Left forelimb (tissue), 1 donor: ENCODE measurements at regions not wholly inside any gene's neighbourhood (a gene's known extent, or its start where the extent isn't known, plus 50 kb on each side); places are given as distances from the start of the nearest gene placed in this dataset.
A peak's percentile ranks its signal among the peaks of the same experiment; 100 is the strongest.
"Not testable (repeated sequence)": the region's sequence is repeated elsewhere in the genome, so short reads cannot be mapped to it uniquely, and the experiment has no call there.

Experiments used
- DNase-seq: peaks from one replicate; pipeline ENCODE4 v3.0.0-alpha.2; 2018; ENCODE audit warnings: low spot score

DNA sequence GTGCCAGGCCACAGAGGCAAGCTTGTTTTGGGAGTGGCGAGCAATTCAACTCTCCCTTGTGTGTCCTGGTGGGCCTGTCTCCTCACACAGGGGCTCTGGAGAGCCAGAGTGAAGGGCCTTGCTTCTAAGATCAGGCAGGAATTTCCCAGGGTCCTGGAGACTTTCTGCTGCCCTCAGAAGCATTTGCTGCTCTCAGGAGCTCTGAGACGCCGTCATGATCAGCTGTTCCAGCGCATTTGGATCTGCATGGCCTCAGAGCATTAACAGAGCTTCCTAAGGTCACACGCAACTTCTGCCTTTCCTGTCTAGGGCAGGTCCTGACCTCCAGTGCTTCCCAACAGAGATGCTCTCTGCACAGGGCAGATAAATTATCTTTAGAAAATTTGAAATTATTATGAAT is 52.2 kb upstream of the C10orf90 start:
- no peak for DNase-seq

DNA sequence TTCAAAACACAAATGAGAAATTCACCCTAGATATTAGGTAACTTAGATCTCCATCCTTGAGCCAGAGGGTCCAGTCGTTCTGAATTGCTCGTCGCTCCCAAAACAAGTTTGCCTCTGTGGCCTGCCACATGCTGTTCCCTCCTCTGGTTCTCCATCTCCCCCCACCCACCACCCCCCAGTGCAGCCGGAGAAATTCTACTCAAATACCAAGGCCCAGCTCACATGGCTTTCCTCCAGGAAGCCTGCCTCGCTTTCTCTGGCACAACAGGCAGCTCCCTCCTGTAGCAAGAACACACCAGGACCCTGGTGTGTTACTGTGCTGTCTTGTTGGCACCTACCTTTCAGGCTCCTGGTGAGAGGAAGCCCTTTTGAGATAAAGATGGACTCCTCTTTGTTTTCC is 52.7 kb upstream of the C10orf90 start:
- no peak for DNase-seq

DNA sequence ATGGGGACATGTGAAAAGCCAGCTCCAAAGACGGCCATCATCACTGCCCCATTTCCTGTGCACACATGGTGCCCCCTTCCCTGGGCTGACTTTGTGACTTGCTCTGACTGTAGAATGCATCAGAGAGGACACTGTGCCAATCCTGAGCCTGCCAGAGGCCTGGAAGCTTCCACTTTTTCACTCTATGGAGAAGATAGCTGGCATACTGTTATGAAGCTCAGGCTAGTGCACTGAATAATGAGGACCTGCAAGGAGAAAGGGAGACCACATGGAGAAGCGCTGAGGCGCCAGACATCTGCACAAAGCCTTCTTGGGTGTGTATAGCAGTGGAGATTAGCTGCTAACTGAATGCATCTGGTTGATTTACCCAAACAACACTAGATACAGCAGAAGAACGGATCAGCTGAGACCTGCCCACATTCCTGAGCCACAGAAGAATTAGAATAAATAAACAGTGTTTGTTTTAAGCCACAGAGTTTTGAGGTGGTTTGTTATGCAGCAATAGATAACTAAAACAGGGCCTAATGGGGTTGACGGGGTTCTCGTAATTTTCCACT is 58.9 kb upstream of the C10orf90 start:
- DNase-seq = no peak

DNA sequence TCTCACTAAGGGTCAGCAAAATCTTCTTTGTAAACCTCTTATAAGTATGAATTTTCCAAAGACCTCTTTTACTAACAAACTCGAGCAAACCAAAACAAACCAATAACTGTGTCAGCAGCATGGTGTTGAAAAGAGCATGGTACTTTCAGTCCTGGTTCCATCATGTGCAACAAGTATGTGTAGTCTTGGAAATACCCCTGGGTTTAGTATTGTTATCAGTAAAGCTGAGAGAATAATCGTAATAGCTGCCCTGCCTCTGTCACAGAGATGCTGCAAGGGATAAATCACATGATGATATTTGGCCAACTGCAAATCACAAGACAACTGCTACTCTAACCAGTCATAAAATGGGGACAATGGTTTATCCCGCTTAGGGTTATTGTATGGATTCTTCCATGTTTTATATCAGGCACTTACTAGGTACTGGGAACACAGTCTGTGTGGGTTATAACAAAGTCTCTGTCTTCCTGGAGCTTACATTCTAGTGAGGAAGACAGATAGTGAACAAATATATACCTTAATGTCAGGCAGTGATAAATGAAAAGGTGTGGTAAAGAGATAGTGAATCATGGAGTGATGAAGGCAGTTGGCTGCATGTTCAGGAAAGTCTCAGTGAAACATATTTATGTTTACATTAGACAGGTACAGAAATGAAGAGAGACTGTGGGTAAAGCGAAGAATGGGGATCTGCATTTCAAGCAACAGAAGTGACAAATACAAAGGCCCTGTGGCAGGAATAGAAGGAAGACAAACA is 60.5 kb upstream of the C10orf90 start:
- DNase-seq = no peak

DNA sequence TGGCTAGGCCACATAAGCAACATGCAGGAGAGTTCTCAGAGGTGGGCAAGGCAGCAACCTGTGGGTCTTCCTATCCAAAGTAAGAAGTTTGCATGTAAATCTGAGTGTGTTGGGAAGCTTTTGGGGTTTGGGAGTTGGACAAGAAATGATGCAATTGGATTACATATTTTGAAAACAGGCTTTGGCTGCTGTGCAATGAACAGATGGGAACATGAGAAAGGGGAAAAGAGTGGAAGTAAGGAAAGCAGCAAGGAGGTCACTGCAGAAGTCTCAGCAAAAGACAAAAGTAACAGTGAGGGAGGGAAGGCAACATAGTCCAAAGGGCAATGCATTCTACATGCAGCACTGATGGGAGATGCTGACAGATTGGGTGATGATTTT is 61.1 kb upstream of the C10orf90 start:
- DNase-seq = no peak

DNA sequence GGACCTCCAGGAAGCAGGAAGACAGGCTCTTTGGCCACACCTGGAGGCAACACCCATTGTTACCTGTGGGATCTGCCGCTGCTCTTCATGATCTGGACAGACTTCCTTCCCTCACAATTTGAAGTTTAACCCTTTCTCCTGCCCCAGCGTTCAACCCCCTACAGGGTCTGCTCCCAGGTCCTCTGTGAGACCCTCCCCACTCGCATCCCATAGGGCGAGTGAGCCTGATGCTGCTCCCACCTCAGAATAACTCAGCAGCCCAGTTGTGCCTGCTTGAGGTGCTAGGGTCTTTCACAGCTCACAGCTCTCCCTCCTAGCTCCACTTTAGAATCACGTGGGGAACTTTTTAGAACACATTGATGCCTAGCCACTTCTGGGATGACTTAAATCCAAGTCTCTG is 61.8 kb upstream of the C10orf90 start:
- DNase-seq = no peak

DNA sequence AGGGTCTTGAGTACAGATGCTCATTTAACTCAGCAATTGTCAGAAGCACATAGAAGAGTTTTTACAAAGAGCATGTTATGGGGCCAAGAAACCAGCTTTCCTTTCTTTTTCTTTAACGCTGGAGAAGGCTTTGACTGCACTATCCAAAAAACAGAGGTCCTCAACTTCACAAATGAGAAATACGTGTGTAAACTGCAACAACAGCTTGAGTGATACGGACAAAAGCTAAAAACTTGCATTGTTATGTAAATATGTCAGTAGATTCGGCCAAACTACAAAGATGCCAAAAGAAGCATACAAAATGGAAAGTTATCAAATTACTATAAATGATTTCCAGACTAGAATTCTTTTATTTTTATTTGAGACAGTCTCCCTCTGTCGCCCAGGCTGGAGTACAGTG is 62.4 kb upstream of the C10orf90 start:
- DNase-seq = no peak

DNA sequence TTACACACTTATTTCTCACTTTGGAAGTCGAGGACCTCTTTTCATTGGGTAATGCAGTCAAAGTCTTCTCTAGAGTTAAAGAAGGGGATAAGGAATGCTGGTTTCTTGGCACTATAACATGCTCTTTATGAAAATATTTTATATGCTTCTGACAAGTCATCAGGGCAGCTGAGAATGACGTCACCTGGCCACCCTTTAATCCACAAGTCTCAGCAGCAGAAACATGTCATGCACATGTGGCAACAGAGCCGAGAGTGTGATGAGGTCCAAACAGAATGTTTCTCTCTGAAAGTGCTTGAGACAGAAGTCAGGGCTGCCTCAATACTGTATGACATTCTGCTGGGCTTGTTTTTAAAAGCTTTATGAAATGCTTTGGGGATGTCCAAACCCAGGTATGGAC is 63.5 kb upstream of the C10orf90 start:
- no peak for DNase-seq

DNA sequence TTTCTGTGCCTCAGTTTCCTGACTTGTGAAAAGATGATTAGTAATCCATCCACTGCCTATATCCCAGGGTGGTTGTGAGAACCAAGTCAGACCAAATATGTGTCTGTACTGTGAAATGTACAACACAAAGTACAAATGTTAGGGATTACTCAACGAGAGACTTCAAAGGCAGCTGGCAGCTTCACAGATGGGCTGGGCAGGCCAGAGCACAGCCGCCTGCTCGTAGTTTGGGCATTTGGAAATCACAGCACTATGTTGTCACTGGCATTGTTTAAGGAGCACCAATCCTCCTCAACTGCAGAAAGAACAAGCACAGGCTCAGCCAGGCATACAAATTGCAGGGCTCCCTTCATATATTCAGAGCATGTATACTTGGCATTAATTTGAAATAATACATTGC is 64.5 kb upstream of the C10orf90 start:
- no peak for DNase-seq

DNA sequence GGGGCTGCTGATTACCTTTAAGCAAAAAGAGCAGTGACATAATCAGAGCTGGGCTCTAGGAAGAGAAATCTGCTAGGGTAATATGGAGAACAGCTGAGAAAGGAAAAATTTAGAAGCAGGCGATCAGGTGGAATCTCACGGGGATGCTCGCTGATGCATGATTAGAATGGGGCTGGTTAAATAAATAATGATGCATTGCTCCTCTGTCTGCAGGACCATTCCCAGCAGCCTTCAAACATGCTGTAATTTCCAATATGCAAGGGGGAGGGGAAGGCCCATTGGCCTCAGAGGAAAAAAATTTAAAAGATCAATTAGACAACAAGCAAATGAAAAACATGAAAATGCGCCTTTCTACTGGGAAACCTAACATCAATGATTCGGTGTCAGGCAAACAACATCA is 65.6 kb upstream of the C10orf90 start:
- DNase-seq = no peak

DNA sequence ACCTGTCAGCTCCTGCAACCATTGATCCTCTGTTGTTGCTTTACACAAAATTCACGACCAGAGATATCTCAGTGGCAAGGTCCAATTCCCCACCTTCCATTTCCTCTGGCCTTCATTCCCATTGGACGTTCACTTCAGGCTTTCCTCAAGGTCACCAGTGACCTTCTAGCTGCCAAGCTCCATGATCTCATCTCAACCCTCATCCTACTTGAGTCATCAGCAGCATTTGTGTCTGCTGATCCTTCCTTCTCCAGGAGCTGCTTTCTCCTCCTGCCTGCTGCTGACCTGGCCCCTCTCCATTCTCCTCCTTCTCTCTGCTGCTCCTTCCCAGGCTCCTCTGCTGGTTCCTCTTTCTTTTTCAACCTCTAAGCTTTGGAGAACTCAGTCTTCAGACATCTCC is 66.2 kb upstream of the C10orf90 start:
- no peak for DNase-seq

DNA sequence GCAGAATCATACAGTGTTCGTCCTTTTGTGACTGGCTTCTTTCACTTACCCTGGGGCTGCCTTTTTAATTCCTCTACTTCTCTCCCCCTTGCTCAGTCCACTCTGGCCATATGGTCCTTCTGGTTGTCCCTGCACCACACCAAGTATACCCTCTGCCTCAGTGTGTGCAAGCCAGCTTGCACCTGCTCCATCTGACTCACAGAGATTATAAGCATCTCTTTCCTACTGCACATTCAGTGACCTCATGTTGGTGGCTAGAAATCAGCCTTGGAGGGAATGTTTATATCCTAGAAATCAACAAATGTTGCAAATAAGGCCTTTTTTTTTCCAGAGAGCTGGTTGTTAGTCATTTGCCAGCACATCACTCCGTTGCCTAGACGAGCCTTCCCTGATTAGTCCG is 67.5 kb upstream of the C10orf90 start:
- no peak for DNase-seq

DNA sequence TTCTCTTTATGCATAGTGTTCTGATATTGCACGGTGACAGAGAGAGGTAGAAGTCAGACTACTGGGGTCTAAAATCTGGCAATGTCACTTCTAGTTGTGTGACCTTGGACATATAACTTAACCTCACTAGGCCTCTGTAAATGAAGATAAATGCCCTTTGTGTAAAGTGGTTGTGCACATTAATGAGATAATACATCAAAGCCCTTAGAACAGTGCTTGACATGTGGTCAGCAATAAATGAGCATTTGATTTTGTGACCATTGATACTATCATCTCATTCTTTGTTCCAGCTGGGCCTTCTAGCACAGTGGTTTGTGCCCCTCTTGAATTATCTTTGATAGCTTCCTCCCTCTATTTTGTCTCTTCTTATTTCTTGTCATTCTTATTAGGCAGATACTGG is 74.1 kb upstream of the C10orf90 start:
- no peak for DNase-seq

DNA sequence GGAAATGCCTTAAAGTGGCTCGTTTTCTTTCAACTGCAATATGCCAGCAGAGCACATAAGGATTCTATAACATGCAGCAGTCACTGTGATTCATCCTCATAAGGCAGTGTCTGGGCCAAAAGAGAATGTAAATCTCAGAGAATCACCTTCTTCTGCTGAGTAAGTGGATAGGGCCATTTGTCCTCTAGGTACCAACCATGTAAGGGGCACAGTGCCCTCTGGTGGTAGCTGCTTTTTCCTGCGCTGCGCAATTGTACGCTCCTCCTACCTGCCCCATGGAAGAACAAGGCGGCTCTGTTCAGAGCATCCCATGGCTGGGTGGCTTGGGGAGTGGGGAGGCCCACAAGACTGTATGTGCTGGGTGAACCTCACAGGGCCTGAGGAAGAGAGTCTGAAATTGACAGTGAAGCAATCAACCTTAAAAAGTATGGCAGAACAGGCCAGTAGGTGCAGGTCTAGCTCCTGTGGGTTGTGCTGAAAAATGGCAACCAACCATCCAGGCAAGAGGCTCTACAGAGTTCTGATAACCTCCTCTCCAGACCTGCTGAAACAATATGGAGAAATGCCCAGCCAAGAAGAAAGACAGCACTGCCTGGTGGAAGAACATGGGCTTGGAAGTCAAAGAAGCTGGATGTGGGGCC is 78.6 kb upstream of the C10orf90 start:
- DNase-seq = peak; percentile 80

DNA sequence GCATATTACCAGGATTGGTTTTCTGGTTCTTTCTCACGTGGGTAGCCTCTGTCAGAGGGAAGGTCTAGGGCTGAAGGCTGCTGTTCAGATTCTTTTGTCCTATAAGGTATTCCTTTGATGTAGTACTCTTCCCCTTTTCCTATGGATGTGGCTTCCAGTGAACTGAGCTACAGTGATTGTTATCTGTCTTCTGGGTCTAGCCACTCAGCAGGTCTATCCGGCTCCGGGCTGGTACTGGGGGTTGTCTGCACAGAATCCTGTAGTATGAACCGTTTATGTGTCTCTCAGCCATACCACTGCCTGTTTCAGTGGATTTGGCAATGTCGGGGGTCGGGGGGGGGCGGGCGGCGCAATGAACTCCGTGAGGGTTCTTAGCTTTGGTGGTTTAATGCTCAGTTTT is 84.5 kb upstream of the C10orf90 start:
- DNase-seq = no peak

DNA sequence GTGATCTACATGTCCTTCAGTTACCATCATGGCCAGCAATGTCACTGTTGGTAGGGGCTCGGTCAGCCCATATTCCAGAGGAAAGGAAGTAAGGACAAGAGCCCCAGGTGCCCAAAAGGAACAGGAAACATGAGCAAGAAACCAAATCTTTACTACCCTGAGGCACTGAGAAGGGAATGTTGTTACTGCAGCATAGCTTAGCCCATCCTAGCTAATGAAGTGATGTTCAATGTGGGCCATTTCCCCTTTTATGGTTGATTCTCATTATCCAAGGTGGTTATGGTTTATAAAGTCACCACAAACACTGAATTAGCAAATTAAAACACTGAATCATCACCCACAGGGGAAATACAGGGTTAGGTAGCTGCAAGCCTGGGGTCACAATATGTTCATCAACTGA is 88.4 kb upstream of the C10orf90 start:
- no peak for DNase-seq

DNA sequence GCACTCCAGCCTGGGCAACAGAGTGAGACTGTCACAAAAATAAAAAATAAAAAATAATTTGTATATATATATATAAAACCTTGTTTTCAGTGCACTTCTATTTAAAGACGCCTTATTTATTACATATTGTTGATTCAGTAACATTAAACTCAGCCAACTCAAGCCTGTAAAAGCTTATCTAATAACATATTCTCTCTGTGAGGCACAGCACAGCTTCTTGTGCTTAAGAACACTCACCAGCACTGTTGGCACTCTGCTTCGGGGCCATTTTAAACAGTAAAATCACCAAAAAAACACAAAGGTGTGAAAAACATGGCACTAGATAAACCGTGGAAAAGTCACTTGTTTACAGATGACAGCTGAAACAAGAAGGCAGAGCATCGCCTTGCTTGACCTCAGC is 89.0 kb upstream of the C10orf90 start:
- no peak for DNase-seq

DNA sequence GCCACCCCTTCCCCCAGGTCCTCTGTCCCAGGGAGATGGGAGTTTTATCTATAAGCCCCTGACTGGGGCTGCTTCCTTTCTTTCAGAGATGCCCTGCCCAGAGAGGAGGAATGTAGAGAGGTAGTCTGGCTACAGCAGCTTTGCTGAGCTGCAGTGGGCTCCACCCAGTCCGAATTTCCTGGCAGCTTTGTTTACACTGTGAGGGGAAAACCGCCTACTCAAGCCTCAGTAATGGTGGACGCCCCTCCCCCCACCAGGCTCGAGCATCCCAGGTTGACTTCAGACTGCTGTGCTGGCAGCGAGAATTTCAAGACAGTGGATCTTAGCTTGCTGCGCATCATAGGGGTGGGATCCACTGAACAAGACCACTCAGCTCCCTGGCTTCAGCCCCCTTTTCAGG is 96.2 kb upstream of the C10orf90 start:
- DNase-seq = not testable (repeated sequence)

DNA sequence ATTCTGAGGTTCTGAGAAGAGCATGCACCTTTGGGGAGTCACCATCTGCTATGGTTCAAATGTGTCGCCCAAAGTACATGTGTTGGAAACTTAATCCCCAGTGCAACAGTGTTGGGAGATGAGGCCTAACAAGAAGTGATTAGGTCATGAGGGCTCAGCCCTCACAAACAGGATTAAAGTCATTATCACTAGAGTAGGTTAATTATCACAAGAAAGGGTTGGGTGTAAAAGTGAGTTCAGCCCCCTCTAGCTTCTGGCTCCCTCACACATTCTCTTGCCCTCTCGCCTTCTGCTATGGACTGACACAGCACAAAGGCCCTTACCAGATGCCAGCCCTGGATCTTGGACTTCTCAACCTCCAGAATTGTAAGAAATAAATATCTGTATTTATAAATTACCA is 100.3 kb upstream of the C10orf90 start:
- no peak for DNase-seq

DNA sequence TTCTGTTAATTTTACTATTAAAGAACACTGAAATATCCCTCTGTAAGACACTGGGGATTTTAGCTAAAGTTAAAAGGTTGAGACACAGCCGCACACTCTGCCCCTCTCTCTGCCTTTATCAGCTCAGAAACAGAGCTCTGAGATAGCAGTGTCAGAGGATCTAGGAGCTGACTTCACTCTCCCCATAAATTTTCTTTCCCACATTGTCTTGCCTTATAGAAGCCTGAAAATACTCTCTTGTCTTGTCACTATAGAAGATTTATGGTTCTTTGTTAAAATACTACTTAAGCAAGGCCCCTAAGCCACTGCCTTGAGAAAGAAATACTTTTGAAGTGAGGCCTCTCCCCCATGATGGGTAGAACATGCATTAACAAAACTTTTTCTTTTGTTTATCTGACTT is 105.7 kb upstream of the C10orf90 start:
- no peak for DNase-seq

DNA sequence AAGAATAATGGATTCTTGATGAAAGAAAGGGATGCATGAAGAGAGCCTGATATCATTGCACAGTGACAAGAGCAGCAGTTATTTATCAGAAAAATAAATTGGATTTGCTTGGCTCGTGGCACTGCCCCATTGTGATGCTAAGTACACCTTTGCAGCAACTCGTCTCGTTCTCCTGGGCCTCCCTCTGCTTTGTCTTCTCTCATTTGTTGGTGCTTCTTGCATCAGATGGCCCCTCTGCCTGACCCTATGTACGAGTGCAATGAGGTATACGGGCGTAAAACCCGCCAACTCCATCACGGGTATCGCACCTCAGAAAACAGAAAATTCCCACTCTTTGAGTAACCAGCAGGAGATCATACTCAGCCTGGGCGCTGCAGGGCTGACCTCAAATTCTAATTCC is 107.2 kb upstream of the C10orf90 start:
- DNase-seq = no peak

DNA sequence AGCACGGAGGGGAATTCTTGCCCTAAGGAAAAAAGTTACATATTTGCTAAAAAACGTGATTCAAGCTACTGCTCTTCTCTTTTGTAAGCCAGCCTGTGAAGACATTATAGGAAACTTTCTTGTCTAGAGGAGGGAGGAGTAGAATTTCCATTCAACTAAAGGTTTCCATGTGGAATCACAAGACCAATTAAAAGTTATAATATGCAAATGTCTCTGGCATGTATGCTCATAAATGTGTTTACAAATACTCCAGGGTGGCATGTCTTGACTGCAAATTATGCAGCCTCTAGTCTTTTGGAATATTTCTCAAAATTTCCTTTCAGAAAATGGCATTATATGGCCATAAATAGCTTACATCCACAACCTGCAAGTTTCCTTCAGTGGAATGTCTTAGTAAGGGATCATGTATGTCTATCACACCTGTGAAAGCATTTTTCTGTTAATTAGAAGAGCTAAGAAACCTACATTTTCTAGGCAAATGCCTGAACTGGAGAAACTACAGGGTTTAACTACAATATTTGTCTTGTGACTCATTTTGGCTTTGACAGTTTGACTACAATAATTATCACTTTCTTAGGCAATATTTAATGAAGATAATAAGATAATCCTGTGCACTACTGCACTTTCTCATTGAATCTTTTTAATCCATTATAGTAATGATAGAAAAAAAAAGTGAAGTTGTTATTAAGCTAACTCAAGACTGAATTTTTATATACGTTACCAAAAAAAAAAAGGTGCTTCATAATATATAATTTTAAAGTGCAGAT is 111.1 kb upstream of the C10orf90 start:
- no peak for DNase-seq
